GM21390 (cell line): ENCODE measurements at regions not wholly inside any gene's neighbourhood (a gene's known extent, or its start where the extent isn't known, plus 50 kb on each side); places are given as distances from the start of the nearest gene placed in this dataset.
A peak's percentile ranks its signal among the peaks of the same experiment; 100 is the strongest.

Experiments used
- ATAC-seq: cut with Tn5 transposase; IDR thresholded peaks from one replicate; pipeline ENCODE4 v1.9.1; 2021; ENCODE audit not compliant: unreplicated experiment

- ATAC-seq = no peak
Observed at GRCh38 chr6:113570641-113571040, 286.5 kb upstream of the MARCKS start.

- ATAC-seq = no peak
Observed at GRCh38 chr6:113574147-113574546, 283.0 kb upstream of the MARCKS start.

DNA sequence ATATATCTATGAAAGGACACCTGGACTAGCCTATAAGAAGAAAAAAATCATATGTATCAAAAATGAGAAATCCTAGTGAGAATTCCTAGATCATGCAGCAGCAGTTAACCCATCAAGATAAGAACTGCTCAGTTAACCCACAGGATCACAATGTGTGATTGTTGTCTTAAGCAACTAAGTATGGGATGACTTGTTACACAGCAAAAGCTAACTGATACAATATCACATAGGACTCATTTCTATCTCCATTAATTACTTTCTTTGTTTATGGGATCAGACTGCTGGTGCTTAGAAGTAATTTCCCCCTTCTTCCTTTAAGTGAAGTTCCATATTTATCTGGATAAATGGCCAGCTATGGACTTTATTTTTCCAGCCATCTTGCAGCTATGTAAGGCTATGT lies 280.8 kb upstream of the MARCKS start:
- ATAC-seq = no peak

DNA sequence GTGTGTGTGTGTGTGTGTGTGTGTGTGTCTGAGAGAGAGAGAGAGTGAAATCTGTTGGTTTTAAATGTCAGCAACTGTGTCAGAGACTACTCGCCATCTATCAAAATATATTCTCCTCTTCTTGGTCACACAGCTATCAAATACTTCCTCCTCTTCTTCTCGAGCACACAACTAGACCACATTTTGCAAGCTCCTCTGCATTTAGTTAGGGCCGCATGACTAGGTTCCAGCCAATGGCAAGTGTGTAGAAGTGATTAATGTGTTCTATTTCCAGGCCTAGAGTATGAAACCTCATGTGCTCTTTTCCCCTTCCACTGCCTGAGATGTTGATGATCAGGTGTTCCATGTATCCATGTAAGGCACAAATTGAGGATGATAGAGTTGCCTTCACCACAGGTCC lies 278.5 kb upstream of the MARCKS start:
- ATAC-seq = no peak

DNA sequence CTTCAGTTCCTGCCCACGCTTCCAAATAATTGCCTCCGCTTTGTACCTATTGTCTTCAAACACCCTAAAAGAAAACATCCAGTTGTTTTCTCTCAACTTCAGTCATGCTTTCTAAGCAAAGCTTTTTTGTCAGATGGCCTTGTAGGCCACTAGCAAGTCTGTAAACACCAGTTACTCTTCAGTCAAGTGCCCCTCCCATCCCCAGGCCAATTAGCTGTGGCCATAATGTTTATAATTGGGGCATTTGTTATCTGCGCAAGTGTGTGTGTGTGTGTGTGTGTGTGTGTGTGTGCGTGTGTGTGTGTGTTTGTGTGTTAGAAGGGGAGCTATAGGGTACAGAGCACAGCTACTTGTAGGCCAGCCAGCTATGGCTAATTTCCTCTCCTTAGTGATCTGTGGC lies 272.4 kb upstream of the MARCKS start:
- ATAC-seq = no peak

- no peak for ATAC-seq
Observed at GRCh38 chr6:113585246-113585645, 271.9 kb upstream of the MARCKS start.

- ATAC-seq = no peak
Observed at GRCh38 chr6:113586413-113587077, 270.6 kb upstream of the MARCKS start.

DNA sequence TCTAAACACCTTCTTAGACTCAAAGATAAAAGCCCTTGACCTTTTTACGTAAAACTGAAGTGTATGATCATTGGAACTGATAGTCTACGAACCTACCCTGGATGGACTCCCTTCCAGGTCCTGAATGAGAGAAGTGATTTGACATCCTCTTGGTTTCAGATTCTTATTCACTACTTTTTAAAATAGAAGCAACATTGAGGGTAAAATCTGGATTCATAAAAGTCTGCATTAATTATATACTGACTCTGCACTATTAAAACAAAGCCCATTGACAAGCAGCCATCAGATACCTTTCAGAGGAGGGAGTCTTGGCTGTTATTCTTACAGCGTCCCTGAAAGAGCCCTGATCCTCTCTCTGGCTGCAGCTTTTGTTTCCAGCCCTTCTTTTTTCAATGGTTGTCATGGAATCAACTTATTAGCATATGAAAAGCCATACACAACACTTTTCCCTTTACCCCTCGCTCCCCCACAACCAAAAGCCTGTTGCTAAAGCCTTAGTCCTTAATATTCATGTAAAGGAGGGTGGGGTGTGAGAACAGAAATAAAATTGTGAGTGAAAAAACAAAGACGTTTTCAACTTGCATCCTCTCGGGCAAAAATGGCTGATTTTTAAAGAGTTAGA lies 270.0 kb upstream of the MARCKS start:
- ATAC-seq = no peak

DNA sequence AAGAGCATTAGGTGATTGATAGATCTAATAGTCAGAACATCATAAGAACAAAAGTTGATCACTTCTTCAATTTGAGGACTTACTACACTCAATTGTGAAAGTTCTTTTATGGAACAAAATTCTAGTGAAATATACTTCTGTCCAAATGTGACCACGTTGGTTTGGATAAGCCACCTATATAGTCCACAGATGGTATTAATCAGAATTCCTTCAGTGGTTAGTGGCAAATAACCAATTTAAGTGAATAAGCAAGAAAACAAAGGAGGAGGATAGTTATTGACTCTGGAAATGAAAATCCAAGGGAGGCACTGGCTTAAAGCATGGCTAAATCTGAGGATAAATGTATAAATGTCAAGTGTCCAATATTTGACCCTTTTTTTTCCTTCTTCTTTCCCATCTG lies 268.5 kb upstream of the MARCKS start:
- ATAC-seq = no peak

- ATAC-seq = peak; percentile 64
Observed at GRCh38 chr6:113591896-113592827, 265.0 kb upstream of the MARCKS start.

GRCh38 chr6:113594726-113595125 lies 262.4 kb upstream of the MARCKS start:
- ATAC-seq = no peak

- ATAC-seq = no peak
Observed at GRCh38 chr6:113595911-113596376, 261.2 kb upstream of the MARCKS start.

DNA sequence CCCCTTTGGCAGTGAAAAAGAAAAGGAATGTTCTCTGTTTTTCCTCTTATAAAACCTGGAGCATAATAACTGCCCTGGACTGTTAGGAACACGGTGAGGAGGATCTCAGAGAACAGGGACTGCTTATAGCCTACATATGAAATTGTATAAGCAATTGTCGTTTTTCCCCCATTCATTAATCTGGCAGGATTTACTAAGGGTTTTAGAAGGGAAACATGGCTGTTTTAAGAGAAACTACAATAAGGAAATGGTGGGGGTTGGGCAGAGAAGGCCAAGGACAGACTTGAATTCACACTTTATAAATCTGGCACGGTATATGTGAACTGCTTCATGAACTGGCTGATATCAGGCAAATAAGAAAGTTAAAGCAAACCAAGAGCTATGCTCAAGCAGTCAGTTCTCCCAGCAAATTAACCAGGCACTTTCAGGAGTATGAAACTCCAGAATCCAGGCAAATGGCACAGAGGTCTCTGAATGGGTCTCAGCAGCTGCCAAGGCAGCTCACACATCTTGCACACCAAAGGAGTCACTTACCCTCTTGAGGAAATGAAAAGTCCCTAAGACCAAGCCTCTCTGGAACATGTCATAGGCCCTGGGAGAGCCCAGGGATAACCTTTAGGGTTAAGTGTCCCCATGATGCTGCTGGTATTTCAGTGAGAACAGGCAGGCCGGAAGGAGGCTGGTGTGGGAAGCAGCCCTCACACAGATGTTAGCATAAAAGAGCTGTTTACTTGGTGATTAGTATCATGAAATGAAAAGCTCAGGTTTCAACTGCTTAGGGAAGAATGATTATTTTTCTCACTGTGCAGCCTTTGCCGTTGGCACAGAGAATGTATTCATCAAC lies 260.5 kb upstream of the MARCKS start:
- no peak for ATAC-seq

DNA sequence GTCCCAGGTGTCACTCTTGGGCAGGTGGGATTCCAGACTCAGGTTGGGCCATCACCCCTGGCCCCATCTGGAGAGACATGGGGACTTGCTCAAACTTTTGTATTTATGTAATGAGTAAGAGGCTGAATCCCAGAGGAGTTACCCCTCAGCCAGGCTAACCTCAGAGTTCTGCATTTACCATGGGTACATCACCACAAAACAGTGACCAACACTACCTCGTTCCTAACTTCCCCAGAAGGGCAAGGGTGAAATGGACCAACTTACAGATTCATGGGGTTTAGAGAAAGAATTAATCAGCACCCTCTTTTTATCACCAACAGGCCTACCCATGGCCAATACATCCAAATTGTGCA lies 259.9 kb upstream of the MARCKS start:
- ATAC-seq = no peak

DNA sequence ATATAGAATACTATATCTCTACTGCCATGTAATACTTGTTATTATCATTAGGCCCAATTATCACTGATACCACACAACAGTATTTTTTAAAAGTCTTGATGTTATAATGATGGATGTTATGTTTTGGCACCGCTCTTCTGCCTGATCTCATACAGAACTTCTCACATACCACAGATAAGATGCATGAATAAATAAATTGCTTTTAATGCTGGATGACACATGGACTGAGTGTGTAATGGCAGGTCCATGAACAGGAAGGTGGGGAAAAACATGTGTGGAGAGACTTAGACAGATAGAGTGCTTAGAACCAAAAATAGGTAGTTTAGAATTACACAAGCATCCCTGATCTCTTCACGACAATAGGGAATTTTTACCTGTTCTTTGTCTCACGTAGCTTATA lies 258.4 kb upstream of the MARCKS start:
- ATAC-seq = no peak

DNA sequence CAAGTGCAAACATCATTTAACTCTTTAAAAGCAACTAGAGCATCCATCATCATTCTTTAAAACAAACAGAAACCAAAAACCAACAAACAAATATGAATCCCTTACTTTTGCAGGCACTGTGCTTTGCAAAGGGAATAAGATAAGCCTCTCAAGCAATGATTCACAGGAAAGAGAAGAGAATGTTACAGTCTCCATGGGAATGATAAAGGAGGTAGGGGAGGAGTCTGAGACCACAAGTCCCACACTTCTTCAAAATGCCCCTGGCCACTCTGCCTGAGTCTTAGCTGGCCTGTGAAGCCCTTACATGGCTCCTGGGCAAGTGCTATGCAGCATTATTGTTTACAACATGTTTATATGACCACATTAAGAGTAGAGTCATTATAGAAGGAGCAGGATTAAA lies 257.7 kb upstream of the MARCKS start:
- no peak for ATAC-seq

DNA sequence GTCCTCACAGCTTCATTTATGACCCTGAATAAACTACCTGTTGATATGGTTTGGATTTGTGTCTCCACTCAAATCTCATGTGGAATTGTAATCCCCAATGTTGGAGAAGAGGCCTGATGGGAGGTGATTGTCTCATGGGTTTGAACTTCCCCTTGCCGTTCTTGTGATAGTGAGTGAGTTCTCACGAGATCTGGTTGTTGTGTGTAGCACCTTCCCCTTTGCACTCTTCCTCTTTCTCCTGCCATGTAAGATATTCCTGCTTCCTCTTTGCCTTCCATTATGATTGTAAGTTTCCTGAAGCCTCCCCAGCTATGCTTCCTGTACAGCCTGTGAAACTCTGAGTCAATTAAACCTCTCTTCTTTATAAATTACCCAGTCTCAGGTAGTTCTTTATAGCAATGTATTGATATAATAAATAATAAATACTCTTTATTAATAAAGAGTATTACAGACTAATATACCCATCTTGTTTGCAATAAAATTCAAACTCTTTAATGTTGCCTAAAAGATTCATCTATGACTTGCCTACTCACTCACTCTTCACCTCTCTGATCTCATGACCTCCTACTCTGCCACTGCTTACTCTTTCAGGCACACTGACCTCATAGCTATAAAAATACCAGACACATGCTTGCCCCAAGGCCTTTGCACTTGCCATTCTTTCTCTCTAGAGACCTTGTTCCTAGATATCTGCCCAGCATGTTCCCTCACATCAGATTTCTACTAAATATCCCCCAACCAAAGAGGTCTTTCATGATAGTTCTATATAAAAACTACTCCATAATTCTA lies 256.4 kb upstream of the MARCKS start:
- ATAC-seq = no peak

DNA sequence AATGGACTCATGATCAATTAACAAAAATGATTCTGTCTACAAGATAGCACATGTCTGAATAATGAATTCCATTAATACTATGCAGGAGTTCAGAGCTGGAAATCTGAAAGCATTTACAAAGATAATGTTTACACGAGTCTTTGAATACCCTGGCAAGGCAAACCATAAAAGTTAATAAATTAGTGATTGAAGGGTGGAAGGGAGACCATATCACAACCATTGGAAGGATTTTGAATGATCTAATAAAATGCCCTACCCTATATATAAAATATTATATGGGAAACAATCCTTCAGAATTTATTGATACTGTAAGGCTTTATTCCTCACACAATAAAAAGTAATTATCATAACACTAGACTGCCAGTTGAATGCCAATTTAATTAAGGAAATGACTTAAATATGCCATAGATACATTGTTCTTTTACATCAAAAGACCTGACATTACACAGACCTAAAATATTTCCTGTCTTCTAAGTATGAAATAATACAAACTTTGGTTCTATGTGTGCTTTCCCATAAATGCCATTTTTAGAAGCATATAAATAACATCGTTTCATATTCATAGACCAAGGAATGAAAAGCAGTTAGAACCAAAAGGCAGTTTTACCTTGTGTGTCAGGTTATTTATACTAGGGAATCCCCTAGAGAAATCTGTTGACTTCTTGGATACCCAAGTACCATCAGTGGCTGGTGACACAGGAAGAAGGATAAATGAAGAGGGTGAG lies 249.2 kb upstream of the MARCKS start:
- ATAC-seq = no peak

GRCh38 chr6:113610377-113610988 lies 246.7 kb upstream of the MARCKS start:
- ATAC-seq = no peak
